Activated CD8-positive, alpha-beta memory T cell treated with anti-CD3 and anti-CD28 coated beads for 24 hours (primary cell): ENCODE measurements at regions not wholly inside any gene's neighbourhood (a gene's known extent, or its start where the extent isn't known, plus 50 kb on each side); places are given as distances from the start of the nearest gene placed in this dataset.

ENCODE experiments used
- DNase-seq: peaks from one replicate; pipeline ENCODE4 v3.0.0-alpha.2; 2020

DNA sequence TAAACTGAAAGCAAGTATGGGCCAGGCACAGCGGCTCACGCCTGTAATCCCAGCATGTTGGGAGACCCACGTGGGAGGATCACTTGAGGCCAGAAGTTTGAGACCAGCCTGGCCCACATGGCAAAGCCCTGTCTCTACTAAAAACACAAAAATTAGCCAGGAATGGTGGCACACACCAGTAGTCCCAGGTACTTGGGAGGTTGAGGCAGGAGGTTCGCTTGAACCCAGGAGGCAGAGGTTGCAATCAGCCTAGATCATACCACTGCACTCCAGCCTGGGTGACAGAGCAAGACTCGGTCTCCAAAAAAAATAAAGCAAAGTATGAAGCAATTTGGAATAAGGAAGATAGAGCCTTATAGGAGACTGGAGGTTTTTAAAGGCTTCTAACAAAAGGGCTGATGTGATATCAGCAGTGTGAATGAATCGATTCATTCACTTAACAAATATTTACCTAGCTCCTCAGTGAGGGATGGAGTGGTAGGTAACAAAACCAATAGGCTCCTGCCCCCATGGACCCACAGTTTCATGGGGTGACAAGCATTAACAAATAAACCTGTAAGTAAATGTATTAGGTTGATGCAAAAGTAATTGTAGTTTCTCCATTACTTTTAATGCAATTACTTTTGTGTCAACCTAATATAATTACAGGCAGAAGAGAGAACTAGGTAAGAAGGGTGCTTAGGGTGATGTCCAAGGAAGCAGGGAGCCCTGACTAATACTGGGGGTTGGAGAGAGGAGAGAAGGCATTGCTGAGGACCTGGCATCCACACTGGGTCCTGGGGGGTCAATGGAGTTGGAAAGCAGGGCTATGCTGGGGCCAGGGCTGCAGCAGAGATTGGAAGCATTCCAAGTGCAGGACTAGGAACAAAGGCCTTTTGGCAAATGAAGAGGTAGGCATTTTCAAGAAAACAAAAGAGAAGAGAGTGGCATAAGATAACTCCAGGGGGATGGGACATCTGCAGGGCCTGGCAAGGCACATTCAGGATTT is 195.4 kb upstream of the ARL4C start:
- DNase-seq: no peak

- DNase-seq: no peak
Measured at GRCh38 chr2:234691214-234691575, 194.3 kb upstream of the ARL4C start.

DNA sequence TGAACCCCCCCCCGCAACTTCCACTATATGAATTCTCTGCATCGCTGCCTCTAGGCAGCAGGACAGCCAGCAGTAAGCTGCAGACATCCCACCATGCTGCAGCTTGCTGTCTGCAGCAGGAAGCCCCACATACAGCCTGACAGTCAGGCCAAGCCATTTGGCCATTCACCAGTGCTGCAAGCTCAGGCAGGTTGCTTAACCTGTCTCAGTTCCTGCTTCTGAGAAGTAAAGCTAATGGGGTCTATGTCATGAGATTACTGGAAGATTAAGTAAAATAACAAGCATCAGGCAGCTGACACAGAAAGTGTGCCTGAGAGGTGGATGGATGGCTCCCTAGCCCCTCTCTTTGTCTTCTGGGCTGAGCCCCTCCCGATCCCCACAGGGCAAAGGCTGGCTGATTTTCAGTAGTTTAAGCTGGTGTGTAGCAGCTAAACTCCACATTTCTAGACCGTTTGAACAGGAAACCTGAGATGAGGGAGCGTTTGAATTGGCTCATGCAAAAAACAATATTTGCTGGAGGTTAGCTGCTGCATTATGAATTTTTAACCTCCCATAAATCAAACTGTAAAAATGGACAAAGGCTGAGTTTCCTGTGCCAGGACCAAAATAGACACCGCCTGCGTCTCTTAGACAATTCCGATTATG is 193.8 kb upstream of the ARL4C start:
- no peak for DNase-seq

DNA sequence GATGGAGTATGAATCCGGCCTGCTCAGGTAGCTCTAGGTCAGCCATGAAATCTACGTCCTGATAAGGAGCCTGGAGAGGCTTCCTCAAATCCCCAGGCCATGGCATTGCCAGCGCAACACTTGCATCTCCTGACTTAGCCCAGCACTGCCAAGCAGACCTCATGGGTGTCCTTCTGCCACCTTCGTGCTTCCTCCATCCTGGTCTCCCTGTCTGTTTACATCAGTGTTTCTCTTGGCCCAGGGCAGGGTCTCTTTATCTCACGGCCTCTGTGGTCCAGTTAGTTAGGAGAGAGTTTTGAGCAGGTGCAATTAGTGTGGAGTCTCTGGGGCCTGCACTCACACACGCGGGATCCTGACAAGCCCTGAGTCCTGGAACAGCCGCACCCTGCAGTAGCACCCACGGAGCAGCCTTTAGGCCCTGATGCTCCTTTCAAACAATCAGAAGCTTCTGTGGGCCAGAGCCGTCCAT is 193.1 kb upstream of the ARL4C start:
- no peak for DNase-seq

GRCh38 chr2:234687718-234688475 is 191.0 kb upstream of the ARL4C start:
- DNase-seq: no peak

DNA sequence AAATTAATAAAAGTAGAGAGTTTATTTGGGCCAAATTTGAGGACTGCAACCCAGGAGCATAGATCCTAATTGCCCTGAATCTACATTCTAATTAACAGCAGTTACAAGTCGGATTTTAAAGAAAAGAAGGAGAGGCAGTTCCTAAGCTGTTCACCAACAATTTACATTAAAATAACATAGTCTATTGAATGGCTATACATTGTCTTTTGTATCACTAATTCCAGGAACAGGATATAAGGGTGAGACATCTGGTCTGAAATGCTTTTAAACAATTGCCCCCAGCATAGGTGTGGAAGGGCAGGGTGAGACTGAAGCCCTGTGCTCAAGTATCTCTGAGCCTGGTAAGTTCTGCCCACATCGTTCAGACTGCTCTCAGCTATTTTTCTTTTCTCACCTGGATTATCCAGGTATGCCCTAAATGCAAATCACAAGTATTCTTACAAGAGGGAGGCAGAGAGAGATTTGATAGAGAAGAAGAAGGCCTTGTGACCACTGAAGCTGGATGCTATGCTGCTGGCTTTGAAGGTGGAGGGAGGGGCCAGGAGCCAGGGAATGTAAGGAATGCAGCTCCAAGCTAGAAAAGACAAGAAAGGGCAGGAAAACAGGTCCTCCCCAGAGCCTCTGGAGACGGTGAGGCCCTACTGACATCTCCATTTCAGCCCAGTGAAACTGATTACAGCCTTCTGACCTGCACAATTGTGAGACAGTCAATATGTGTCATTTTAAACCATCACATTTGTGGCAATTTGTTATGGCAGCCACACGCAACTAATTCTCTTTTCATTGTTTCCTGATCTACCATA is 189.4 kb upstream of the ARL4C start:
- DNase-seq: no peak

DNA sequence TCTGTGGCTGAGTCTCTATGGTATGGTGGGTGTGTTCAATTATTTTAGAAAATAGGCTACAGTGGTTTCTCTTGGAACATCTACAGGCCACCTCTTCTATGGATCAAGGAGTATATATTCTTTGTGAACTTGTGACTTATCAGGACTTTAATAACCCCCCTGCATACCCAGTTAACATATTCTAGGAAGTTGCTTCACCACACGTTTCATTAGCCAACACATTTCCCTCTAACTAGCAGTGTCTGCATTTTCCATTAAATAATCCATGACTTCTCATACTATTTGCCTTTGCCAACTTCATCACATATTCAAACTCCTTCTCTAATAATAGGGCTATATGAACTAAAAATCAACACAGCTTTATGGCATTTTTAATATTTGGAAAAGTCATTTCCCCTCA is 187.6 kb upstream of the ARL4C start:
- no peak for DNase-seq

GRCh38 chr2:234683950-234684349 is 187.1 kb upstream of the ARL4C start:
- DNase-seq: no peak

GRCh38 chr2:234682492-234683228 is 185.8 kb upstream of the ARL4C start:
- DNase-seq: no peak

DNA sequence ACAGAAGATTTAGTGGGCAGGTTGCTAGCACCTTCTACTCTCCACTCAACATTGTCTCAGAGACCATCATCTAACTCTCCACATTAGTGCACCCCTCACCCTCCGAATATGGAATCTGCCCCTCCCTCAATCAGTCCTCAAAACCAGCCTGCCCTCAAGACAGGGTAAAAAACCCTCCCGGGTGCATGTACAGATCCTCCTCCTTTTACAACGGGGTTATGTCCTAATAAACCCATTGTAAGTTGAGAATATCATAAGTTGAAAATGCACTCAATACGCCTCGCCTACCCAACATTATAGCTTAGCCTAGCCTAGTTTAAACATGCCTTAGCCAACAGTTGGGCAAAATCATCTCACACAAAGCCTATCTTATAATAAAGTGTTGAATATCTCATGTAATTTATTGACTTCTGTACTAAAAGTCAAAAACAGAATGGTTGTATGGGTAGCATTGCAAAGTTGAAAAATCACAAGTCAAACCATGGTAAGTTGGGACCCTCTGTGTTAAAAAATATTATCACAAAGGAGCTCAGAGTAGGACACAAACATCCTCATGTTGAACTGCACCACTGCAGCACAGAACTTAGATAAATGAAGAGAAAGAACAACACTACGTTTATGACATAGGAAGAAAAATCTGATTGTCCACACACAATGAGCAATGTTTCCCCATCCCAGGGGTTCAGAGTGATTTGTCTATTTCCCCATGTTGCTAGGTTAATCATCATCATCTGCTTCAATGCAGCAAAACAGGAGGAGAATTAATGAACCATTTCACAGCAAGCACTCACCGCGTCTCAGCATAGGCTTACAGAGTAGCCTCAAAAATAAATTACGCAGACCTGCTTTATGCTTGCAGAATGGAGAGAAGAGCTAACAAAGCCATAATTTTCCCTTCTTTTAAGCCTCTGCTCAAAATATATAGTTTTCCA is 184.1 kb upstream of the ARL4C start:
- no peak for DNase-seq

GRCh38 chr2:234679741-234680687 is 183.1 kb upstream of the ARL4C start:
- DNase-seq: no peak

GRCh38 chr2:234679301-234679740 is 182.4 kb upstream of the ARL4C start:
- DNase-seq: no peak

DNA sequence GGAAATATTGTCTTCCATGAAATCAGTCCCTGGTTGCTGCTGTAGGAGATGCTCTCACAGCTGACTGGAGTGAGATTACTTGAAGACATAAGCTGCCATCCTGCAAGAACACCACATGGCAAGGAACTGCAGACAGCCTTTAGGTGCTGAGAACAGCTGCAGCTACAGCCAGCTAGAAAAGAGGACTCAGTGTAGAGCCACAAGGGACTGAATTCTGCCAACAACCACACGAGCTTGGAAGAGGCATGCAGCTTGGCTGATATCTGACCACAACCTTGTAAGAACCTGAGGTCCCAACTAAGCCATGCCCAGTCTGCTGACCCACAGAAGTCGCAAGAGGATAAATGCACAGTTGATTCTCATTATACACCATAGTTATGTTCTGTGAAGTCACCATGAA is 181.8 kb upstream of the ARL4C start:
- no peak for DNase-seq

DNA sequence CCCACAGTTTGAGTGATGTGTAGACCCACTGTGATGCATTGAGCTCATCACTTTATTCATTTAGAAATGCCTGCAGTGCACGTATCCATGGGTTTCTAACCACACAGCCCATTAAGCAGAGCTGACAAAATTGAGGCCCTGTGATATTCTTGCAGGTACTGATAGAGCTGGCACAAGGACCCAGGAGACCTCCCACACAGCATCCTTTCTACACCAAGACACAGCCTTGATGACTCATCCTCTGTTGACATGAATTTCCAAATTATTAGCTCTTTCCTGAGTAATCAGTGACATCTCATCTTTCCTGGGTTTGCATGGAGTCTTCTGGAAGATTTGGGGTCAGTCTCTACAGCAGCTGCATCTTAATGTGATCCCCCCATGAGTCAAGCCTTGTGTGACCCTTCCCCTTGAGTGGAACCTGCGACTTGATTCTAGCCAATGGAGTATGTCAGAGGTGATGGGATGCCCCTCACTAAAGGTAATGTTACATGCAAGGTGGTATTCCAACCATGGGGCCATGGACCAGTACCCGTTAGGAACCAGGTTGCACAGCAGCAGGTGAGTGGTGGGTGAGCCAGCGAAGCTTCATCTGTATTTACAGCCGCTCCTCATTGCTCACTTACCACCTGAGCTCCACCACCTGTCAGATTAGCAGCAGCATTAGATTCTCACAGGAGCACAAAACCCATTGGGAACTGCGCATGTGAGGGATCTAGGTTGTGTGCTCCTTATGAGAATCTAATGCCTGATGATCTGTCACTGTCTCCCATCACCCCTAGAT is 181.1 kb upstream of the ARL4C start:
- no peak for DNase-seq

DNA sequence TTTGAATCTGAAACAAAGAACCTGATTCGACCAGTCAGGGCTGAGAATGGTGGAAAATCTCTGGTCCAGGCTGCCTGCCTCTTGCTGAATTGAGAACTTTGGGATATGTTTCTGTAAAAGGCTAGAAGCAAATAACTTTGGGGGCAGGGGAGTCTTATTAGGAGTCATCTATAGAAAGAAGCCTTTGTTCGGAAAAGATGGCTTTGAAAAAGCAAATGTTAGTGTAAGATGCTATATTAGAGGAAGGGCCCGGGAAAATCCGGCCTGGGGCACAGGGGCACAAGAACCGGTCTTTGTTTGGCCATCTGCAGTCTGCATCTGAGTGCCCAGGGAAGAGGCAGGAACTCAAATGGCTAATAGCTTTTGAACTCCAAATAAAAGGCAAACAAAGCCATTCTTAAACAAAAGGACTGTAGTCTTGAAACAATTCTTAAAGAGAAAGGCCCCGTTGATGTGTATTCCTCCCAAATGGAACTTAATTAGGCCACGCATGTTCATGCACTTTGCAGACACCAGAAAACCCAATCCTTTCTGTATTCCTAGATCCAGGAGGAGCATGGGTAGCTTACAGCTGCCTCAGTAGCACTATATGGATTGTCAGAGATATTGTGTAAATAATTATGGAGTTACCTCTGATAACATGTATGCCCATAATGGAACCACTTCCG is 180.0 kb upstream of the ARL4C start:
- DNase-seq: no peak

DNA sequence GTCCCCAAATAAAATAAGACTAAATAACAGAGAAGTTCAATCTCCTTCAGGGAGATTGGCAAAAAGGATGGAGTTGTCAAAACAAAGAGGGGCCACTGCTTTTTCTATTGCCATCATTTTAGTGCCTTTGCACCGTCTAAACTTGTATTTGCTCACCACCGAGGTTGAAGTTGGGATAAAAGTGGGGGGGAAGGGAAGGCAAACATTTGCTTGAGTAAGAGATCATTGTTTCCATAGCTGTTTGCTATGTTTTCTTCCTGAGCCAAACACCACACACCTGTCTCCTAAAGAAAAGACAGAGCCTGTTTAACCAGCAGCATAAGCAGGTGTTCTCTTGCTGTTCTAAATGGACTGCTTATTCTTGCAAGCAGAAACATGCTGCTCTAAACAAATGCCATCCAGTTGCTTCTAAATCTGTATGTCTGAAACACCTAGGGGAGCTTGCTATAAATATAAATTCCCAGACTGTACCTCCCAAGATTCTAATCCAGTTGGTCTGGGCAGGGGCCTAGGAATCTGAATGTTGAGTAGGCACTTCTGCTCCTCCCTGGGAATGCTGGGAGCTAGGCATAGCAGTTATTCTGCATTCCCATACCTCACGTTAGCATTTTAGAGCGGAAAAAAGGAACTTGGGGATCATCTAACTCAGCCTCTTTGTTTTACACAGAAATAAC is 179.4 kb upstream of the ARL4C start:
- no peak for DNase-seq

DNA sequence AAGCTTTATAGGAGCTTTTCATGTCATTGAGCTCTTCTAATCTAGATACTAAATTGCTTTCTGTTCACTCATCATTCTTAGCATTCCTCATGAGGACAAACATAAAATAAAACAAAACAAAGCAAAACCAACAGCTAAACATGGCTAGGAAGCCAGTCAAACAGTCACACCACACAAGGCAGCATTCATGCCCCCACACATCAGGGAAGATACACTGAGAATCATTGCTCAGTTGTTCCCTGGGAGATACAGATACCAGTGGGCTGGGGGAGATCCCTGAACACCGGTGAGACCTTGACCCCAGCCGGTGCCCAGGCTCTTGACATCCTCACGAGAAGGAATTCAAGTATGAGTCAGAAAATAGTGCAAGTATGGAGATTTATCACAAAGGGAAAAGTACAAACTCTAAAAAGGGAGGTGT is 177.9 kb upstream of the ARL4C start:
- DNase-seq: no peak
